ENCODE measurements at regions not wholly inside any gene's neighbourhood (a gene's known extent, or its start where the extent isn't known, plus 50 kb on each side); places are given as distances from the start of the nearest gene placed in this dataset.
A peak's percentile ranks its signal among the peaks of the same experiment; 100 is the strongest.

- RAD21 ChIA-PET (ENCODE audit: low non-redundant PET in 1 of 2, low total read pairs in 2 of 2, uncharacterized antibody in 2 of 2, unreplicated experiment in 2 of 2): no interaction called here
- peaks cover 19 to 23% of the 10 kb centered on the region in 2 experiments for H3K4me1 ChIP-seq (ENCODE audit: control insufficient read depth in 1 of 2, insufficient read depth in 2 of 2, low read length in 2 of 2)
- no TSS peak for BruUV-seq (replicated peaks)
- H3K9me2 ChIP-seq (ENCODE audit: insufficient read depth): no peaks in the 10 kb centered on the region
- H3K27ac ChIP-seq (ENCODE audit: low read depth, low read length): no peak overlapping the region
- TF ChIP-seq CEBPB (IDR thresholded peaks at IDR 0.05; ENCODE audit: low read depth) (no peak), SIN3A (IDR thresholded peaks at IDR 0.05; ENCODE audit: low read depth) (no peak), POLR2A (IDR thresholded peaks at IDR 0.05; ENCODE audit: borderline replicate concordance, extremely low read depth, insufficient read depth, insufficient read length) (no peak), EGR1 (IDR thresholded peaks at IDR 0.05; ENCODE audit: low read depth) (no peak), FOSL1 (IDR thresholded peaks at IDR 0.05; ENCODE audit: low read depth) (no peak), ELF1 (IDR thresholded peaks at IDR 0.05; ENCODE audit: borderline replicate concordance, low read depth) (no peak), POLR2AphosphoS5 (IDR thresholded peaks at IDR 0.05; ENCODE audit: low read depth, low read length) (no peak), SRF (IDR thresholded peaks at IDR 0.05; ENCODE audit: low read depth) (no peak), RAD21 (IDR thresholded peaks at IDR 0.05; ENCODE audit: low read depth) (no peak), MAX (IDR thresholded peaks at IDR 0.05) (no peak), CTCF (IDR thresholded peaks at IDR 0.05 in 2 of 3, conservative IDR thresholded peaks at IDR 0.05 in 1 of 3; ENCODE audit: borderline replicate concordance in 1 of 3, insufficient read depth in 1 of 3, low read depth in 2 of 3, low read length in 2 of 3) (no peak), EZH2 (IDR thresholded peaks at IDR 0.05) (no peak), CBX3 (IDR thresholded peaks at IDR 0.05; ENCODE audit: low read depth) (no peak), ZNF274 (IDR thresholded peaks at IDR 0.05; ENCODE audit: low read depth, low read length) (no peak), JUND (IDR thresholded peaks at IDR 0.05) (no peak)
- TF ChIP-seq, protein P1, sequence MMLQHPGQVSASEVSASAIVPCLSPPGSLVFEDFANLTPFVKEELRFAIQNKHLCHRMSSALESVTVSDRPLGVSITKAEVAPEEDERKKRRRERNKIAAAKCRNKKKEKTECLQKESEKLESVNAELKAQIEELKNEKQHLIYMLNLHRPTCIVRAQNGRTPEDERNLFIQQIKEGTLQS (IDR thresholded peaks at IDR 0.05): no peak
- TF ChIP-seq, protein P2, sequence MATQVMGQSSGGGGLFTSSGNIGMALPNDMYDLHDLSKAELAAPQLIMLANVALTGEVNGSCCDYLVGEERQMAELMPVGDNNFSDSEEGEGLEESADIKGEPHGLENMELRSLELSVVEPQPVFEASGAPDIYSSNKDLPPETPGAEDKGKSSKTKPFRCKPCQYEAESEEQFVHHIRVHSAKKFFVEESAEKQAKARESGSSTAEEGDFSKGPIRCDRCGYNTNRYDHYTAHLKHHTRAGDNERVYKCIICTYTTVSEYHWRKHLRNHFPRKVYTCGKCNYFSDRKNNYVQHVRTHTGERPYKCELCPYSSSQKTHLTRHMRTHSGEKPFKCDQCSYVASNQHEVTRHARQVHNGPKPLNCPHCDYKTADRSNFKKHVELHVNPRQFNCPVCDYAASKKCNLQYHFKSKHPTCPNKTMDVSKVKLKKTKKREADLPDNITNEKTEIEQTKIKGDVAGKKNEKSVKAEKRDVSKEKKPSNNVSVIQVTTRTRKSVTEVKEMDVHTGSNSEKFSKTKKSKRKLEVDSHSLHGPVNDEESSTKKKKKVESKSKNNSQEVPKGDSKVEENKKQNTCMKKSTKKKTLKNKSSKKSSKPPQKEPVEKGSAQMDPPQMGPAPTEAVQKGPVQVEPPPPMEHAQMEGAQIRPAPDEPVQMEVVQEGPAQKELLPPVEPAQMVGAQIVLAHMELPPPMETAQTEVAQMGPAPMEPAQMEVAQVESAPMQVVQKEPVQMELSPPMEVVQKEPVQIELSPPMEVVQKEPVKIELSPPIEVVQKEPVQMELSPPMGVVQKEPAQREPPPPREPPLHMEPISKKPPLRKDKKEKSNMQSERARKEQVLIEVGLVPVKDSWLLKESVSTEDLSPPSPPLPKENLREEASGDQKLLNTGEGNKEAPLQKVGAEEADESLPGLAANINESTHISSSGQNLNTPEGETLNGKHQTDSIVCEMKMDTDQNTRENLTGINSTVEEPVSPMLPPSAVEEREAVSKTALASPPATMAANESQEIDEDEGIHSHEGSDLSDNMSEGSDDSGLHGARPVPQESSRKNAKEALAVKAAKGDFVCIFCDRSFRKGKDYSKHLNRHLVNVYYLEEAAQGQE (IDR thresholded peaks at IDR 0.05; ENCODE audit: low read depth): no peak
- TF ChIP-seq, protein P3, sequence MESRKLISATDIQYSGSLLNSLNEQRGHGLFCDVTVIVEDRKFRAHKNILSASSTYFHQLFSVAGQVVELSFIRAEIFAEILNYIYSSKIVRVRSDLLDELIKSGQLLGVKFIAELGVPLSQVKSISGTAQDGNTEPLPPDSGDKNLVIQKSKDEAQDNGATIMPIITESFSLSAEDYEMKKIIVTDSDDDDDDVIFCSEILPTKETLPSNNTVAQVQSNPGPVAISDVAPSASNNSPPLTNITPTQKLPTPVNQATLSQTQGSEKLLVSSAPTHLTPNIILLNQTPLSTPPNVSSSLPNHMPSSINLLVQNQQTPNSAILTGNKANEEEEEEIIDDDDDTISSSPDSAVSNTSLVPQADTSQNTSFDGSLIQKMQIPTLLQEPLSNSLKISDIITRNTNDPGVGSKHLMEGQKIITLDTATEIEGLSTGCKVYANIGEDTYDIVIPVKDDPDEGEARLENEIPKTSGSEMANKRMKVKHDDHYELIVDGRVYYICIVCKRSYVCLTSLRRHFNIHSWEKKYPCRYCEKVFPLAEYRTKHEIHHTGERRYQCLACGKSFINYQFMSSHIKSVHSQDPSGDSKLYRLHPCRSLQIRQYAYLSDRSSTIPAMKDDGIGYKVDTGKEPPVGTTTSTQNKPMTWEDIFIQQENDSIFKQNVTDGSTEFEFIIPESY (IDR thresholded peaks at IDR 0.05; ENCODE audit: extremely low read depth, insufficient replicate concordance, low read length): no peak
- no peaks in the 10 kb centered on the region for H3K36me3 ChIP-seq (ENCODE audit: control insufficient read depth in 1 of 2, insufficient read depth in 2 of 2, low read length in 2 of 2)
- no peaks in the 10 kb centered on the region for H3K27me3 ChIP-seq (ENCODE audit: insufficient read depth, low read length)
- H2AFZ ChIP-seq (ENCODE audit: low read depth, low read length, poor library complexity, severe bottlenecking): no peak overlapping the region
- no peaks in the 10 kb centered on the region for H3K79me2 ChIP-seq (ENCODE audit: insufficient read depth, low read length)
- peak overlapping the region; percentile 33; the same call in 1 of the 2 replicates for H3K4me2 ChIP-seq (ENCODE audit: low read length)
- intact Hi-C loops (cut with micrococcal nuclease): no loop called here
- no peaks in the 10 kb centered on the region for H4K20me1 ChIP-seq (ENCODE audit: insufficient read depth)
- ATAC-seq: no peak
- DNase-seq (ENCODE audit: low read depth, low spot score): no peak
- H3K9me3 ChIP-seq (ENCODE audit: control insufficient read depth in 1 of 2, insufficient read depth in 1 of 2, low read depth in 1 of 2, low read length in 2 of 2): no peaks in the 10 kb centered on the region
- no peak overlapping the region for H3K4me3 ChIP-seq (replicated peaks in 1 of 2; ENCODE audit: low read depth in 1 of 2, low read length in 2 of 2)
- H3K9ac ChIP-seq (ENCODE audit: low read length): no peak overlapping the region
- CTCF ChIA-PET: no interaction called here
- POLR2A ChIA-PET: no interaction called here
Observed at GRCh38 chr5:74063346-74063745, 437.4 kb downstream of the ARHGEF28 start.
